GM12865 (cell line): ENCODE measurements at regions not wholly inside any gene's neighbourhood (a gene's known extent, or its start where the extent isn't known, plus 50 kb on each side); places are given as distances from the start of the nearest gene placed in this dataset.

ENCODE experiments used
- DNase-seq: peaks from one replicate; pipeline ENCODE4 v3.0.0; 2010; ENCODE audit warnings: low read depth
- H3K4me3 ChIP-seq: 2 replicates; pipeline ENCODE4 v1.5.1; 2011; ENCODE audit warnings: mild to moderate bottlenecking, low read depth, low read length, control low read depth
- CTCF ChIP-seq: IDR thresholded peaks from 2 replicates; pipeline ENCODE4 v1.5.1; 2011; ENCODE audit warnings: low read length, control low read depth, low read depth, inconsistent platforms; ENCODE audit not compliant: insufficient read depth; ENCODE audit errors: missing control alignments

GRCh38 chr12:114473717-114474116, 67.8 kb upstream of the TBX5 start:
- H3K4me3 ChIP-seq: no peak overlapping the region
- no peak for DNase-seq
- no peak for TF ChIP-seq CTCF

GRCh38 chr12:114473018-114473417, 67.1 kb upstream of the TBX5 start:
- no peak overlapping the region for H3K4me3 ChIP-seq
- DNase-seq: no peak
- TF ChIP-seq CTCF: no peak

- TF ChIP-seq CTCF: no peak
- H3K4me3 ChIP-seq: no peak overlapping the region
- no peak for DNase-seq
These were observed 51.7 kb upstream of the TBX5 start for GRCh38 chr12:114457620-114458019.
